GM18499 (cell line): ENCODE measurements at regions not wholly inside any gene's neighbourhood (a gene's known extent, or its start where the extent isn't known, plus 50 kb on each side); places are given as distances from the start of the nearest gene placed in this dataset.
"Not testable (repeated sequence)": the region's sequence is repeated elsewhere in the genome, so short reads cannot be mapped to it uniquely, and the experiment has no call there.

Source experiments
- ATAC-seq: cut with Tn5 transposase; IDR thresholded peaks from one replicate; pipeline ENCODE4 v1.9.1; 2021; ENCODE audit warnings: moderate number of reproducible peaks; ENCODE audit not compliant: insufficient read depth, unreplicated experiment

GRCh38 chr9:73919712-73920111 lies 577.4 kb upstream of the RORB start:
- no peak for ATAC-seq

- no peak for ATAC-seq
Observed at GRCh38 chr9:73923796-73924195, 573.3 kb upstream of the RORB start.

GRCh38 chr9:73951147-73951546 lies 546.0 kb upstream of the RORB start:
- no peak for ATAC-seq

- no peak for ATAC-seq
Observed at GRCh38 chr9:73962792-73963191, 534.3 kb upstream of the RORB start.

GRCh38 chr9:73969936-73970335 lies 527.2 kb upstream of the RORB start:
- no peak for ATAC-seq

GRCh38 chr9:73976424-73976823 lies 520.7 kb upstream of the RORB start:
- ATAC-seq: not testable (repeated sequence)

- no peak for ATAC-seq
Observed at GRCh38 chr9:73979894-73980264, 517.3 kb upstream of the RORB start.

- no peak for ATAC-seq
Observed at GRCh38 chr9:73980754-73981153, 516.4 kb upstream of the RORB start.

GRCh38 chr9:73981405-73981804 lies 515.7 kb upstream of the RORB start:
- ATAC-seq: no peak

GRCh38 chr9:73995836-73996235 lies 501.3 kb upstream of the RORB start:
- ATAC-seq: no peak

GRCh38 chr9:73996844-73997243 lies 500.3 kb upstream of the RORB start:
- no peak for ATAC-seq

GRCh38 chr9:74001382-74001781 lies 495.8 kb upstream of the RORB start:
- no peak for ATAC-seq

GRCh38 chr9:74006935-74007334 lies 490.2 kb upstream of the RORB start:
- ATAC-seq: no peak

GRCh38 chr9:74007833-74008232 lies 489.3 kb upstream of the RORB start:
- no peak for ATAC-seq

- no peak for ATAC-seq
Observed at GRCh38 chr9:74016004-74016403, 481.1 kb upstream of the RORB start.

- ATAC-seq: no peak
Observed at GRCh38 chr9:74025402-74025925, 471.7 kb upstream of the RORB start.

GRCh38 chr9:74032421-74032820 lies 464.7 kb upstream of the RORB start:
- ATAC-seq: no peak

- ATAC-seq: no peak
Observed at GRCh38 chr9:74035786-74036185, 461.3 kb upstream of the RORB start.

GRCh38 chr9:74036549-74037231 lies 460.4 kb upstream of the RORB start:
- peak; percentile 45 for ATAC-seq

- ATAC-seq: no peak
Observed at GRCh38 chr9:74037274-74037673, 459.9 kb upstream of the RORB start.

GRCh38 chr9:74041588-74041987 lies 455.5 kb upstream of the RORB start:
- no peak for ATAC-seq

- no peak for ATAC-seq
Observed at GRCh38 chr9:74044844-74045243, 452.3 kb upstream of the RORB start.
